Panc1 (cell line): ENCODE measurements at regions not wholly inside any gene's neighbourhood (a gene's known extent, or its start where the extent isn't known, plus 50 kb on each side); places are given as distances from the start of the nearest gene placed in this dataset.

Source experiments
- POLR2AphosphoS5 ChIP-seq: IDR thresholded peaks from 2 replicates; pipeline ENCODE4 v1.6.1; 2012; ENCODE audit warnings: mild to moderate bottlenecking, low read depth, low read length, moderate library complexity
- SIN3A ChIP-seq: IDR thresholded peaks from 2 replicates; pipeline ENCODE4 v1.6.1; 2012; ENCODE audit warnings: low read depth, mild to moderate bottlenecking, low read length, moderate library complexity, borderline replicate concordance; ENCODE audit not compliant: insufficient read depth
- TCF7L2 ChIP-seq: IDR thresholded peaks from 2 replicates; pipeline ENCODE4 v1.6.1; 2011; ENCODE audit warnings: mild to moderate bottlenecking, low read depth, low read length, inconsistent platforms
- TF ChIP-seq, protein P1 (sequence below): fragments of 450-650 bp; IDR thresholded peaks from 2 replicates; pipeline ENCODE4 v1.5.1; 2017; ENCODE audit warnings: mild to moderate bottlenecking
- TF ChIP-seq, protein P2 (sequence below), 2 experiments: IDR thresholded peaks; 2 replicates each; pipeline ENCODE4 v1.6.1; 2011 to 2012; ENCODE audit warnings: low read depth in 2 of 2, control low read depth in 1 of 2, low read length in 1 of 2, mild to moderate bottlenecking in 1 of 2, moderate library complexity in 1 of 2; ENCODE audit not compliant: insufficient read depth in 1 of 2

DNA sequence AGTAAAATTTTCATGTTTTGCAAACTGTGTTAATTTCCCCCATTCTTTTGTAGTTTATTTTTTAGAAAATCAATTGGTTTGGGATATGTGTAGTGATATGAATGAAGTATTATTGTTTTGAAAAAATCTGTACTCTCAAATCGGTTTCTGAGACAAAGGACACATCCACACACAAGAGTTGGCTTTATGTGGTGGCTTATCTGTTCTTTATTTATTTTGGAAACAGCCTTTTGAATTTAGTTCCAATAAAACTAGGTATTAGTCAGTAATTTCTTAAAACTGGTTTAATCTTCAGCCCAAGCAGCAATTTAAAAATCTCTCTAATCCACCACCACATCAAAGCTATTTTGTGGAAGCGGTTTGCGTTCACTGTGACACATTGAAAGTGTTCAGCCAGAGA, 741.5 kb upstream of the GRM7 start:
- TF ChIP-seq, protein P1, sequence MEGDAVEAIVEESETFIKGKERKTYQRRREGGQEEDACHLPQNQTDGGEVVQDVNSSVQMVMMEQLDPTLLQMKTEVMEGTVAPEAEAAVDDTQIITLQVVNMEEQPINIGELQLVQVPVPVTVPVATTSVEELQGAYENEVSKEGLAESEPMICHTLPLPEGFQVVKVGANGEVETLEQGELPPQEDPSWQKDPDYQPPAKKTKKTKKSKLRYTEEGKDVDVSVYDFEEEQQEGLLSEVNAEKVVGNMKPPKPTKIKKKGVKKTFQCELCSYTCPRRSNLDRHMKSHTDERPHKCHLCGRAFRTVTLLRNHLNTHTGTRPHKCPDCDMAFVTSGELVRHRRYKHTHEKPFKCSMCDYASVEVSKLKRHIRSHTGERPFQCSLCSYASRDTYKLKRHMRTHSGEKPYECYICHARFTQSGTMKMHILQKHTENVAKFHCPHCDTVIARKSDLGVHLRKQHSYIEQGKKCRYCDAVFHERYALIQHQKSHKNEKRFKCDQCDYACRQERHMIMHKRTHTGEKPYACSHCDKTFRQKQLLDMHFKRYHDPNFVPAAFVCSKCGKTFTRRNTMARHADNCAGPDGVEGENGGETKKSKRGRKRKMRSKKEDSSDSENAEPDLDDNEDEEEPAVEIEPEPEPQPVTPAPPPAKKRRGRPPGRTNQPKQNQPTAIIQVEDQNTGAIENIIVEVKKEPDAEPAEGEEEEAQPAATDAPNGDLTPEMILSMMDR, result no peak
- TF ChIP-seq POLR2AphosphoS5 (no peak), SIN3A (no peak), TCF7L2 (no peak)
- TF ChIP-seq, protein P2, sequence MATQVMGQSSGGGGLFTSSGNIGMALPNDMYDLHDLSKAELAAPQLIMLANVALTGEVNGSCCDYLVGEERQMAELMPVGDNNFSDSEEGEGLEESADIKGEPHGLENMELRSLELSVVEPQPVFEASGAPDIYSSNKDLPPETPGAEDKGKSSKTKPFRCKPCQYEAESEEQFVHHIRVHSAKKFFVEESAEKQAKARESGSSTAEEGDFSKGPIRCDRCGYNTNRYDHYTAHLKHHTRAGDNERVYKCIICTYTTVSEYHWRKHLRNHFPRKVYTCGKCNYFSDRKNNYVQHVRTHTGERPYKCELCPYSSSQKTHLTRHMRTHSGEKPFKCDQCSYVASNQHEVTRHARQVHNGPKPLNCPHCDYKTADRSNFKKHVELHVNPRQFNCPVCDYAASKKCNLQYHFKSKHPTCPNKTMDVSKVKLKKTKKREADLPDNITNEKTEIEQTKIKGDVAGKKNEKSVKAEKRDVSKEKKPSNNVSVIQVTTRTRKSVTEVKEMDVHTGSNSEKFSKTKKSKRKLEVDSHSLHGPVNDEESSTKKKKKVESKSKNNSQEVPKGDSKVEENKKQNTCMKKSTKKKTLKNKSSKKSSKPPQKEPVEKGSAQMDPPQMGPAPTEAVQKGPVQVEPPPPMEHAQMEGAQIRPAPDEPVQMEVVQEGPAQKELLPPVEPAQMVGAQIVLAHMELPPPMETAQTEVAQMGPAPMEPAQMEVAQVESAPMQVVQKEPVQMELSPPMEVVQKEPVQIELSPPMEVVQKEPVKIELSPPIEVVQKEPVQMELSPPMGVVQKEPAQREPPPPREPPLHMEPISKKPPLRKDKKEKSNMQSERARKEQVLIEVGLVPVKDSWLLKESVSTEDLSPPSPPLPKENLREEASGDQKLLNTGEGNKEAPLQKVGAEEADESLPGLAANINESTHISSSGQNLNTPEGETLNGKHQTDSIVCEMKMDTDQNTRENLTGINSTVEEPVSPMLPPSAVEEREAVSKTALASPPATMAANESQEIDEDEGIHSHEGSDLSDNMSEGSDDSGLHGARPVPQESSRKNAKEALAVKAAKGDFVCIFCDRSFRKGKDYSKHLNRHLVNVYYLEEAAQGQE (IDR thresholded peaks at IDR 0.05; ENCODE audit: insufficient read depth in 1 of 2, low read depth in 2 of 2, low read length in 1 of 2), result no peak
